ENCODE measurements at regions not wholly inside any gene's neighbourhood (a gene's known extent, or its start where the extent isn't known, plus 50 kb on each side); places are given as distances from the start of the nearest gene placed in this dataset.

DNA sequence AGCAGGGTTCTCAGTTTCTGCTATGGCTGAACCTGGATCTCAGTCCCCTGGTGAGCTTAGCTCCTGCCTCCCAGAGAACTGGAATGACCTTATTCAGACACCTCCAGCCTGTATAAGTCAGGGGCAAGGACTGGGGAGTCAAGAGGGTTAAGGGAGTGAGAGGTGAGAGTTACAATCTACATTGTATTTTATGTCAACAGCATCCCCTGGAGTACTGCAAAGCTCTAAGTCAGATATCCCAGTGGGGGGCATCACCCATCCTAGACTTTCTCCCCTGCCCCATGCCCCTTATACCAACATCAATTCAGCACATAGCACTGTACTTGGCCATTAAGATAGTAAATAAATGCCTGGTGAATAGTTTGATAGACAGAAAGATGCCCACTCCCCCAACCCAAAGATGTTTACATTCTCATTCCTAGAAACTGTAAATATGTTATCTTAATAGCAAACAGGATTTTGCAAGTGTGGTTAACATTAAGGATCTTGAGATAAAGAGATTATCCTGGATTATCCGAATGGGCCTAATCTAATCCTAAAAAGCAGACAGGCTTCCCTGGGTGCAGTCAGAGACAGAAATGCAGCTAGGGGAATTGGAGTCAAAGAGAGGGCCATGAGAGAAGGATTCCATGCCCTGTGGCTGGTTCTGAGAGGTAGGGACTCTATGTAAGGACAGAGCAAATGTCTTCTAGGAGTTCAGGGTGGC lies 132.3 kb upstream of the RASGRP1 start:
- H3K4me3 ChIP-seq (replicated peaks in 1 of 3; ENCODE audit: insufficient read depth in 1 of 3, low read depth in 1 of 3, low read length in 3 of 3) = no peak overlapping the region
- no peak overlapping the region for H2AFZ ChIP-seq (ENCODE audit: low read depth, low read length)
- H4K20me1 ChIP-seq (replicated peaks; ENCODE audit: control insufficient read depth, extremely low read depth, insufficient read depth, low read length) = no peaks in the 10 kb centered on the region
- DNase-seq (ENCODE audit: low read depth, low spot score) = no peak
- no peaks in the 10 kb centered on the region for H3K79me2 ChIP-seq (ENCODE audit: control insufficient read depth, insufficient read depth, low read length)
- intact Hi-C loops (cut with micrococcal nuclease) (no loop called here), dilution Hi-C loops (cut with MboI; ENCODE audit: extremely low pct_ligation_motif_present, low sequenced_read_pairs) (no loop called here)
- no peaks in the 10 kb centered on the region for H3K4me1 ChIP-seq (ENCODE audit: control insufficient read depth, extremely low read depth, insufficient read depth, low read length)
- no peaks in the 10 kb centered on the region for H3K9me1 ChIP-seq (replicated peaks; ENCODE audit: control insufficient read depth, extremely low read depth, insufficient read depth, low read length)
- no peaks in the 10 kb centered on the region for H3K9me3 ChIP-seq (replicated peaks; ENCODE audit: control insufficient read depth, insufficient read depth, low read length)
- ChIA-PET POLR2A (no interaction called here), CTCF (interaction anchor here (0.9 to 5.3 kb wide), 7 partner anchors 10 to 1060 kb away, joined by 3 to 152 read pairs (median 3); partner anchors contain the start of gene RASGRP1)
- no TSS peak for BruUV-seq (replicated peaks)
- TF ChIP-seq MYC (IDR thresholded peaks at IDR 0.05; ENCODE audit: low read depth, low read length) = no peak
- TF ChIP-seq POLR2AphosphoS5 (IDR thresholded peaks at IDR 0.05; ENCODE audit: insufficient read depth, low read depth, low read length) = no peak
- no peak for TF ChIP-seq JUN (IDR thresholded peaks at IDR 0.05; ENCODE audit: borderline replicate concordance, insufficient read depth, insufficient read length, low read depth)
- TF ChIP-seq, protein P1, sequence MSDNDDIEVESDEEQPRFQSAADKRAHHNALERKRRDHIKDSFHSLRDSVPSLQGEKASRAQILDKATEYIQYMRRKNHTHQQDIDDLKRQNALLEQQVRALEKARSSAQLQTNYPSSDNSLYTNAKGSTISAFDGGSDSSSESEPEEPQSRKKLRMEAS (IDR thresholded peaks at IDR 0.05; ENCODE audit: insufficient read depth, insufficient read length) = no peak
- TF ChIP-seq GATA2 (IDR thresholded peaks at IDR 0.05; ENCODE audit: insufficient read depth, insufficient read length, low read depth, low read length) = no peak
- TF ChIP-seq CTCF (IDR thresholded peaks at IDR 0.05; ENCODE audit: extremely low read depth in 1 of 2, insufficient read depth in 1 of 2, low read depth in 1 of 2, low read length in 2 of 2) = no peak
- TF ChIP-seq POLR2A (IDR thresholded peaks at IDR 0.05; ENCODE audit: low read depth, low read length) = no peak
- TF ChIP-seq FOS (IDR thresholded peaks at IDR 0.05; ENCODE audit: borderline replicate concordance, insufficient read depth, low read length) = no peak
- TF ChIP-seq EZH2 (IDR thresholded peaks at IDR 0.05; ENCODE audit: borderline replicate concordance, low read depth, low read length, severe bottlenecking) = no peak
- no peak for FAIRE-seq
- no peak overlapping the region for H3K4me2 ChIP-seq (ENCODE audit: insufficient read depth, low read length)
- no peak overlapping the region for H3K9ac ChIP-seq (replicated peaks; ENCODE audit: extremely low read depth, insufficient read depth, low read length)
- no peak overlapping the region for H3K27ac ChIP-seq (ENCODE audit: insufficient read depth, low read depth, low read length)
- H3K36me3 ChIP-seq (ENCODE audit: control insufficient read depth in 2 of 2, extremely low read depth in 1 of 2, insufficient read depth in 2 of 2, low read length in 2 of 2) = no peaks in the 10 kb centered on the region
- no peaks in the 10 kb centered on the region for H3K27me3 ChIP-seq (ENCODE audit: control insufficient read depth in 2 of 2, insufficient read depth in 2 of 2, low read length in 2 of 2)

All from endothelial cell of umbilical vein (primary cell).